GM23338 (cell line): ENCODE measurements at regions not wholly inside any gene's neighbourhood (a gene's known extent, or its start where the extent isn't known, plus 50 kb on each side); places are given as distances from the start of the nearest gene placed in this dataset.

Experiments
- ATAC-seq: fragments of 200-7000 bp; cut with Tn5 transposase; 3 replicates; pipeline ENCODE4 v1.9.1; 2020
- DNase-seq: peaks from one replicate; pipeline ENCODE4 v3.0.0-alpha.2; 2015; ENCODE audit warnings: low spot score
- H2AFZ ChIP-seq: fragments of 200-600 bp; sonication (generic); 2 replicates; pipeline ENCODE4 v1.8.0; 2016; ENCODE audit warnings: antibody characterized with exemption, mild to moderate bottlenecking, moderate library complexity
- H3F3A ChIP-seq: fragments of 200-600 bp; sonication (generic); replicated peaks from 2 replicates; pipeline ENCODE4 v1.8.0; 2017; ENCODE audit warnings: antibody characterized with exemption, mixed run types, low read depth
- H3K27ac ChIP-seq: fragments of 200-600 bp; sonication (generic); 2 replicates; pipeline ENCODE4 v1.6.1; 2016; ENCODE audit warnings: low read depth
- H3K27me3 ChIP-seq: fragments of 200-600 bp; sonication (generic); 2 replicates; pipeline ENCODE4 v1.8.0; 2016; ENCODE audit warnings: mild to moderate bottlenecking, mixed run types, moderate library complexity; ENCODE audit not compliant: insufficient read depth
- H3K36me3 ChIP-seq: fragments of 200-600 bp; sonication (generic); 2 replicates; pipeline ENCODE4 v1.8.0; 2016; ENCODE audit warnings: mild to moderate bottlenecking; ENCODE audit not compliant: insufficient read depth
- H3K4me1 ChIP-seq: fragments of 200-600 bp; sonication (generic); 2 replicates; pipeline ENCODE4 v1.8.0; 2016; ENCODE audit warnings: mild to moderate bottlenecking, moderate library complexity; ENCODE audit not compliant: insufficient read depth
- H3K4me2 ChIP-seq: fragments of 200-600 bp; sonication (generic); 2 replicates; pipeline ENCODE4 v1.7.1; 2017; ENCODE audit warnings: mixed run types
- H3K4me3 ChIP-seq: fragments of 200-600 bp; sonication (generic); 2 replicates; pipeline ENCODE4 v1.6.1; 2016; ENCODE audit warnings: mixed run types
- H3K79me2 ChIP-seq: fragments of 200-600 bp; sonication (generic); replicated peaks from 2 replicates; pipeline ENCODE4 v1.8.0; 2017; ENCODE audit warnings: mild to moderate bottlenecking; ENCODE audit not compliant: insufficient read depth
- H3K9me2 ChIP-seq: fragments of 200-600 bp; sonication (generic); 2 replicates; pipeline ENCODE4 v1.8.0; 2017; ENCODE audit not compliant: insufficient read depth
- H4K20me1 ChIP-seq: fragments of 200-600 bp; sonication (generic); replicated peaks from 2 replicates; pipeline ENCODE4 v1.8.0; 2017; ENCODE audit warnings: mild to moderate bottlenecking; ENCODE audit not compliant: insufficient read depth
- H3K27ac Mint-ChIP-seq: 2 replicates; pipeline ENCODE4 v1.8.0; 2020; ENCODE audit warnings: inconsistent platforms, mild to moderate bottlenecking, moderate library complexity, mixed read lengths
- H3K27me3 Mint-ChIP-seq: 3 replicates; pipeline ENCODE4 v1.8.0; 2022; ENCODE audit warnings: low read depth, mild to moderate bottlenecking, moderate library complexity, mixed read lengths, inconsistent platforms; ENCODE audit not compliant: insufficient read depth, poor library complexity
- H3K36me3 Mint-ChIP-seq: 3 replicates; pipeline ENCODE4 v1.8.0; 2021; ENCODE audit warnings: low read depth, mild to moderate bottlenecking, inconsistent platforms, moderate library complexity, mixed read lengths
- H3K4me1 Mint-ChIP-seq: 3 replicates; pipeline ENCODE4 v1.8.0; 2020; ENCODE audit warnings: mild to moderate bottlenecking, inconsistent platforms, mixed read lengths
- H3K4me3 Mint-ChIP-seq: 3 replicates; pipeline ENCODE4 v1.8.0; 2021; ENCODE audit warnings: moderate library complexity, mild to moderate bottlenecking, inconsistent platforms, mixed read lengths
- H3K9me3 Mint-ChIP-seq: 3 replicates; pipeline ENCODE4 v1.8.0; 2020; ENCODE audit warnings: moderate library complexity, mild to moderate bottlenecking, inconsistent platforms, mixed read lengths
- ETS1 ChIP-seq: IDR thresholded peaks from 2 replicates; pipeline ENCODE4 v1.6.1; 2016; ENCODE audit warnings: antibody characterized with exemption
- EZH2 ChIP-seq: fragments of 200-600 bp; sonication (generic); IDR thresholded peaks from one replicate; pipeline ENCODE4 v1.8.0; 2017; ENCODE audit warnings: antibody characterized with exemption, mild to moderate bottlenecking, low read depth; ENCODE audit not compliant: unreplicated experiment
- EZH2phosphoT487 ChIP-seq: fragments of 200-600 bp; sonication (generic); IDR thresholded peaks from one replicate; pipeline ENCODE4 v1.8.1; 2018; ENCODE audit warnings: antibody characterized with exemption; ENCODE audit not compliant: unreplicated experiment
- NANOG ChIP-seq: IDR thresholded peaks from 2 replicates; pipeline ENCODE4 v1.6.1; 2016; ENCODE audit warnings: antibody characterized with exemption, borderline replicate concordance
- REST ChIP-seq: IDR thresholded peaks from one replicate; pipeline ENCODE4 v1.6.1; 2018; ENCODE audit warnings: antibody characterized with exemption; ENCODE audit not compliant: unreplicated experiment
- STAT1 ChIP-seq: IDR thresholded peaks from one replicate; pipeline ENCODE4 v1.6.1; 2016; ENCODE audit warnings: antibody characterized with exemption; ENCODE audit not compliant: unreplicated experiment
- ZNF114 ChIP-seq: fragments of 250-450 bp; sonication (Bioruptor Pico); IDR thresholded peaks from 2 replicates; pipeline ENCODE4 v1.5.0; 2020; ENCODE audit warnings: mild to moderate bottlenecking, moderate library complexity
- ZNF331 ChIP-seq: fragments of 250-450 bp; sonication (Bioruptor Pico); IDR thresholded peaks from 2 replicates; pipeline ENCODE4 v1.5.0; 2020; ENCODE audit warnings: low read depth, mild to moderate bottlenecking, moderate library complexity
- ZNF462 ChIP-seq: fragments of 250-450 bp; sonication (Bioruptor Pico); IDR thresholded peaks from 2 replicates; pipeline ENCODE4 v1.5.0; 2020; ENCODE audit warnings: mild to moderate bottlenecking, moderate library complexity

- H3K4me3 ChIP-seq = no peak overlapping the region
- Mint-ChIP-seq H3K27me3 (no peaks in the 10 kb centered on the region), H3K9me3 (no peaks in the 10 kb centered on the region), H3K36me3 (no peaks in the 10 kb centered on the region), H3K4me3 (no peak overlapping the region), H3K27ac (no peak overlapping the region), H3K4me1 (no peaks in the 10 kb centered on the region)
- no peak overlapping the region for H3K27ac ChIP-seq
- H3K27me3 ChIP-seq = no peaks in the 10 kb centered on the region
- no peaks in the 10 kb centered on the region for H3F3A ChIP-seq
- H4K20me1 ChIP-seq = no peaks in the 10 kb centered on the region
- H3K4me2 ChIP-seq = no peak overlapping the region
- 0 out of 2 replicates have a peak, but pooled peaks cover 6% of the 10 kb centered on the region for H3K9me2 ChIP-seq
- H3K79me2 ChIP-seq = no peaks in the 10 kb centered on the region
- H2AFZ ChIP-seq = no peak overlapping the region
- TF ChIP-seq ZNF331 (CRISPR knock-in tag) (no peak), STAT1 (no peak), REST (no peak), ZNF114 (CRISPR knock-in tag) (no peak), ZNF462 (CRISPR knock-in tag) (no peak), EZH2phosphoT487 (no peak), ETS1 (no peak), EZH2 (no peak), NANOG (no peak)
- no peaks in the 10 kb centered on the region for H3K4me1 ChIP-seq
- no peaks in the 10 kb centered on the region for H3K36me3 ChIP-seq
- DNase-seq (no peak), ATAC-seq (no peak)
Measured at GRCh38 chr4:136124251-136124745, 1408.0 kb downstream of the PCDH18 start.
